HCT116 (cell line): ENCODE measurements at regions not wholly inside any gene's neighbourhood (a gene's known extent, or its start where the extent isn't known, plus 50 kb on each side); places are given as distances from the start of the nearest gene placed in this dataset.

Source experiments
- ATAC-seq: fragments of 200-7000 bp; cut with Tn5 transposase; 2 replicates; pipeline ENCODE4 v1.9.1; 2020; ENCODE audit warnings: mild to moderate bottlenecking, moderate library complexity
- BruUV-seq: library from RNA; stranded (reverse); fragments of 400-500 nt; replicated peaks from 2 replicates; lab custom pipeline; 2021; lab: Mats Ljungman, UMichigan
- CTCF ChIA-PET: fragments of 300-600 bp; sonication (Branson Sonifier 250); formaldehyde crosslinking; loops from one replicate; lab custom pipeline; 2021; ENCODE audit warnings: antibody characterized with exemption; lab: Charles Lee
- POLR2A ChIA-PET: fragments of 300-600, 350-600 bp; sonication (Branson Sonifier 250); formaldehyde crosslinking; loops from one replicate; lab custom pipeline; 2021; ENCODE audit warnings: antibody characterized with exemption; lab: Charles Lee
- RAD21 ChIA-PET, 2 experiments: fragments of 300-600 bp; sonication (Branson Sonifier 250); formaldehyde crosslinking; loops; one replicate each; lab custom pipeline; 2023; ENCODE audit warnings: low total read pairs in 2 of 2; ENCODE audit not compliant: uncharacterized antibody in 2 of 2, unreplicated experiment in 2 of 2, low non-redundant PET in 1 of 2; lab: Charles Lee
- DNase-seq: peaks from one replicate; pipeline ENCODE4 v3.0.0-alpha.2; 2010; ENCODE audit warnings: low read depth, low spot score
- H2AFZ ChIP-seq: fragments of 200-600 bp; shearing (Covaris generic), sonication (generic); 2 replicates; pipeline ENCODE4 v1.6.1; 2017; ENCODE audit warnings: low read depth, mixed run types, mixed read lengths, antibody characterized with exemption, low read length; ENCODE audit not compliant: poor library complexity, severe bottlenecking
- H3K27ac ChIP-seq: 2 replicates; pipeline ENCODE4 v1.5.1; 2012; ENCODE audit warnings: low read depth, low read length
- H3K27me3 ChIP-seq: fragments of 200-600 bp; sonication (generic); 2 replicates; pipeline ENCODE4 v1.6.1; 2016; ENCODE audit warnings: mixed run types, low read length, mixed read lengths; ENCODE audit not compliant: insufficient read depth
- H3K36me3 ChIP-seq, 2 experiments: fragments of 200-500 bp in 1 of 2; fragments of 200-600 bp in 1 of 2; sonication (Bioruptor generic) in 1 of 2; sonication (generic) in 1 of 2; 2 replicates each; pipeline versions ENCODE4 v1.5.1 to v1.6.1; 2014 to 2016; ENCODE audit warnings: low read length in 2 of 2, inconsistent platforms in 1 of 2, mixed read lengths in 1 of 2, mixed run types in 1 of 2; ENCODE audit not compliant: insufficient read depth in 2 of 2, control insufficient read depth in 1 of 2
- H3K4me1 ChIP-seq, 2 experiments: fragments of 200-600 bp in 1 of 2; sonication (generic) in 1 of 2; 2 replicates each; pipeline versions ENCODE4 v1.5.1 to v1.6.1; 2012 to 2017; ENCODE audit warnings: low read length in 2 of 2, inconsistent platforms in 1 of 2, mild to moderate bottlenecking in 1 of 2, mixed read lengths in 1 of 2, mixed run types in 1 of 2, moderate library complexity in 1 of 2; ENCODE audit not compliant: insufficient read depth in 2 of 2, control insufficient read depth in 1 of 2
- H3K4me2 ChIP-seq: fragments of 200-600 bp; sonication (generic); 2 replicates; pipeline ENCODE4 v1.6.1; 2017; ENCODE audit warnings: mixed run types, low read length, mixed read lengths
- H3K4me3 ChIP-seq, 2 experiments: fragments of 200-600 bp in 1 of 2; sonication (generic) in 1 of 2; replicated peaks in 1 of 2; 2 replicates each; pipeline ENCODE4 v1.5.1; 2011 to 2016; ENCODE audit warnings: low read length in 2 of 2, control low read depth in 1 of 2, low read depth in 1 of 2, mild to moderate bottlenecking in 1 of 2, mixed read lengths in 1 of 2, mixed run types in 1 of 2
- H3K79me2 ChIP-seq: fragments of 200-600 bp; sonication (generic); 2 replicates; pipeline ENCODE4 v1.6.1; 2017; ENCODE audit warnings: mild to moderate bottlenecking, mixed run types, low read length, moderate library complexity, mixed read lengths; ENCODE audit not compliant: insufficient read depth
- H3K9ac ChIP-seq: fragments of 200-600 bp; sonication (generic); 2 replicates; pipeline ENCODE4 v1.6.1; 2016; ENCODE audit warnings: low read length, mixed read lengths
- H3K9me2 ChIP-seq: fragments of 200-600 bp; sonication (generic), shearing (Covaris generic); 2 replicates; pipeline ENCODE4 v1.6.1; 2017; ENCODE audit warnings: mixed run types, mild to moderate bottlenecking, moderate library complexity; ENCODE audit not compliant: insufficient read depth
- H3K9me3 ChIP-seq, 2 experiments: fragments of 200-500 bp in 1 of 2; fragments of 200-600 bp in 1 of 2; sonication (Bioruptor generic) in 1 of 2; sonication (generic) in 1 of 2; 2 replicates each; pipeline ENCODE4 v1.6.1; 2014 to 2017; ENCODE audit warnings: low read length in 2 of 2, mixed read lengths in 2 of 2, inconsistent platforms in 1 of 2, low read depth in 1 of 2, mild to moderate bottlenecking in 1 of 2, mixed run types in 1 of 2, moderate library complexity in 1 of 2; ENCODE audit not compliant: control insufficient read depth in 1 of 2, insufficient read depth in 1 of 2
- H4K20me1 ChIP-seq: fragments of 200-600 bp; sonication (generic), shearing (Covaris generic); 2 replicates; pipeline ENCODE4 v1.6.1; 2017; ENCODE audit warnings: mixed run types, mild to moderate bottlenecking, moderate library complexity; ENCODE audit not compliant: insufficient read depth
- ATF3 ChIP-seq: IDR thresholded peaks from 2 replicates; pipeline ENCODE4 v1.6.1; 2012
- CBX3 ChIP-seq: IDR thresholded peaks from 2 replicates; pipeline ENCODE4 v1.6.1; 2012; ENCODE audit warnings: low read depth
- CEBPB ChIP-seq: IDR thresholded peaks from 2 replicates; pipeline ENCODE4 v1.6.1; 2012; ENCODE audit warnings: low read depth
- EGR1 ChIP-seq: IDR thresholded peaks from 2 replicates; pipeline ENCODE4 v1.6.1; 2012; ENCODE audit warnings: low read depth
- EZH2 ChIP-seq: fragments of 200-600 bp; sonication (generic); IDR thresholded peaks from 2 replicates; pipeline ENCODE4 v1.6.1; 2017; ENCODE audit warnings: antibody characterized with exemption, mixed run types
- JUND ChIP-seq: IDR thresholded peaks from 2 replicates; pipeline ENCODE4 v1.6.1; 2012
- POLR2A ChIP-seq: IDR thresholded peaks from 2 replicates; pipeline ENCODE4 v1.7.0; 2011; ENCODE audit warnings: borderline replicate concordance; ENCODE audit not compliant: insufficient read depth, insufficient read length; ENCODE audit errors: extremely low read depth
- RAD21 ChIP-seq: IDR thresholded peaks from 2 replicates; pipeline ENCODE4 v1.6.1; 2012; ENCODE audit warnings: low read depth, mild to moderate bottlenecking
- SIN3A ChIP-seq: IDR thresholded peaks from 2 replicates; pipeline ENCODE4 v1.6.1; 2012; ENCODE audit warnings: low read depth
- SP1 ChIP-seq: IDR thresholded peaks from 2 replicates; pipeline ENCODE4 v1.6.1; 2012; ENCODE audit warnings: low read depth
- TCF7L2 ChIP-seq: IDR thresholded peaks from 2 replicates; pipeline ENCODE4 v1.7.0; 2011; ENCODE audit warnings: borderline replicate concordance, inconsistent platforms; ENCODE audit not compliant: insufficient read depth, insufficient read length; ENCODE audit errors: extremely low read depth
- YY1 ChIP-seq: IDR thresholded peaks from 2 replicates; pipeline ENCODE4 v1.6.1; 2011; ENCODE audit warnings: low read length, low read depth, moderate library complexity, mild to moderate bottlenecking; ENCODE audit not compliant: insufficient replicate concordance; ENCODE audit errors: extremely low read depth
- intact Hi-C: fragments of 100-400 bp; cut with micrococcal nuclease; formaldehyde crosslinking; loops from 2 replicates; pipeline ENCODE4 v1.10.0; 2022
- TF ChIP-seq, protein P1 (sequence below): IDR thresholded peaks from 2 replicates; pipeline ENCODE4 v1.6.1; 2012; ENCODE audit warnings: low read depth

- intact Hi-C loops, result no loop called here
- Histone ChIP-seq H3K9ac (no peak overlapping the region), H3K4me2 (no peak overlapping the region), H3K79me2 (no peaks in the 10 kb centered on the region), H3K4me1 (no peaks in the 10 kb centered on the region), H3K9me3 (peaks cover 3 to 6% of the 10 kb centered on the region in 2 experiments; a peak in 1 of 4 replicates), H3K27me3 (no peaks in the 10 kb centered on the region), H3K9me2 (no peaks in the 10 kb centered on the region), H3K27ac (no peak overlapping the region), H3K4me3 (no peak overlapping the region), H3K36me3 (no peaks in the 10 kb centered on the region), H4K20me1 (no peaks in the 10 kb centered on the region), H2AFZ (no peak overlapping the region)
- POLR2A ChIA-PET, result no interaction called here
- ATAC-seq, result no peak
- CTCF ChIA-PET, result no interaction called here
- RAD21 ChIA-PET, result no interaction called here
- no peak for DNase-seq
- TF ChIP-seq, protein P1, sequence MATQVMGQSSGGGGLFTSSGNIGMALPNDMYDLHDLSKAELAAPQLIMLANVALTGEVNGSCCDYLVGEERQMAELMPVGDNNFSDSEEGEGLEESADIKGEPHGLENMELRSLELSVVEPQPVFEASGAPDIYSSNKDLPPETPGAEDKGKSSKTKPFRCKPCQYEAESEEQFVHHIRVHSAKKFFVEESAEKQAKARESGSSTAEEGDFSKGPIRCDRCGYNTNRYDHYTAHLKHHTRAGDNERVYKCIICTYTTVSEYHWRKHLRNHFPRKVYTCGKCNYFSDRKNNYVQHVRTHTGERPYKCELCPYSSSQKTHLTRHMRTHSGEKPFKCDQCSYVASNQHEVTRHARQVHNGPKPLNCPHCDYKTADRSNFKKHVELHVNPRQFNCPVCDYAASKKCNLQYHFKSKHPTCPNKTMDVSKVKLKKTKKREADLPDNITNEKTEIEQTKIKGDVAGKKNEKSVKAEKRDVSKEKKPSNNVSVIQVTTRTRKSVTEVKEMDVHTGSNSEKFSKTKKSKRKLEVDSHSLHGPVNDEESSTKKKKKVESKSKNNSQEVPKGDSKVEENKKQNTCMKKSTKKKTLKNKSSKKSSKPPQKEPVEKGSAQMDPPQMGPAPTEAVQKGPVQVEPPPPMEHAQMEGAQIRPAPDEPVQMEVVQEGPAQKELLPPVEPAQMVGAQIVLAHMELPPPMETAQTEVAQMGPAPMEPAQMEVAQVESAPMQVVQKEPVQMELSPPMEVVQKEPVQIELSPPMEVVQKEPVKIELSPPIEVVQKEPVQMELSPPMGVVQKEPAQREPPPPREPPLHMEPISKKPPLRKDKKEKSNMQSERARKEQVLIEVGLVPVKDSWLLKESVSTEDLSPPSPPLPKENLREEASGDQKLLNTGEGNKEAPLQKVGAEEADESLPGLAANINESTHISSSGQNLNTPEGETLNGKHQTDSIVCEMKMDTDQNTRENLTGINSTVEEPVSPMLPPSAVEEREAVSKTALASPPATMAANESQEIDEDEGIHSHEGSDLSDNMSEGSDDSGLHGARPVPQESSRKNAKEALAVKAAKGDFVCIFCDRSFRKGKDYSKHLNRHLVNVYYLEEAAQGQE, result no peak
- no peak for TF ChIP-seq CBX3
- no TSS peak for BruUV-seq
Observed at GRCh38 chr15:69751147-69751546, 298.5 kb downstream of the RPLP1 start.

GRCh38 chr15:69751566-69751965 is 298.9 kb downstream of the RPLP1 start:
- no TSS peak for BruUV-seq
- Histone ChIP-seq H3K4me2 (no peak overlapping the region), H2AFZ (no peak overlapping the region), H3K9me3 (peaks cover 3 to 6% of the 10 kb centered on the region in 2 experiments; a peak in 1 of 4 replicates), H3K36me3 (no peaks in the 10 kb centered on the region), H3K4me1 (no peaks in the 10 kb centered on the region), H3K27me3 (no peaks in the 10 kb centered on the region), H3K9me2 (no peaks in the 10 kb centered on the region), H3K79me2 (no peaks in the 10 kb centered on the region), H3K4me3 (no peak overlapping the region), H4K20me1 (no peaks in the 10 kb centered on the region), H3K27ac (no peak overlapping the region), H3K9ac (no peak overlapping the region)
- POLR2A ChIA-PET, result no interaction called here
- DNase-seq (no peak), ATAC-seq (no peak)
- intact Hi-C loops, result no loop called here
- RAD21 ChIA-PET, result no interaction called here
- TF ChIP-seq TCF7L2 (no peak), CEBPB (no peak), EGR1 (no peak), JUND (no peak), SIN3A (no peak), ATF3 (no peak), CBX3 (no peak), EZH2 (no peak), POLR2A (no peak), YY1 (no peak), RAD21 (no peak), SP1 (no peak)
- TF ChIP-seq, protein P1, result no peak
- CTCF ChIA-PET, result no interaction called here
